ENCODE measurements at regions not wholly inside any gene's neighbourhood (a gene's known extent, or its start where the extent isn't known, plus 50 kb on each side); places are given as distances from the start of the nearest gene placed in this dataset.

- H3K36me3 Mint-ChIP-seq, result no peaks in the 10 kb centered on the region
- H3K27me3 Mint-ChIP-seq, result no peaks in the 10 kb centered on the region
- no peak overlapping the region for H3K4me3 Mint-ChIP-seq
- no peak overlapping the region for H3K27ac Mint-ChIP-seq
- DNase-seq, result no peak
- no peak for ATAC-seq (replicated peaks)
- H3K4me1 Mint-ChIP-seq, result no peaks in the 10 kb centered on the region
- H3K9me3 Mint-ChIP-seq, result peaks cover 2 to 14% of the 10 kb centered on the region in 2 donors
Observed at GRCh38 chr1:104905322-104905721, 1155.6 kb downstream of the AMY1C start.

- Mint-ChIP-seq H3K27me3 (no peaks in the 10 kb centered on the region), H3K36me3 (no peaks in the 10 kb centered on the region), H3K4me3 (no peak overlapping the region), H3K27ac (no peak overlapping the region), H3K9me3 (peaks cover 2 to 15% of the 10 kb centered on the region in 2 donors), H3K4me1 (no peaks in the 10 kb centered on the region)
- ATAC-seq (replicated peaks) (no peak), DNase-seq (no peak)
Observed at GRCh38 chr1:104906141-104906540, 1156.4 kb downstream of the AMY1C start.

- no peak for DNase-seq
- no peak overlapping the region for H3K4me3 Mint-ChIP-seq
- ATAC-seq (replicated peaks), result no peak
- no peak overlapping the region for H3K27ac Mint-ChIP-seq
- H3K9me3 Mint-ChIP-seq, result peaks cover 0 to 1% of the 10 kb centered on the region in 2 donors
- H3K36me3 Mint-ChIP-seq, result no peaks in the 10 kb centered on the region
- H3K27me3 Mint-ChIP-seq, result no peaks in the 10 kb centered on the region
- no peaks in the 10 kb centered on the region for H3K4me1 Mint-ChIP-seq
Observed at GRCh38 chr1:104919188-104919587, 1169.5 kb downstream of the AMY1C start.

- no peak for DNase-seq
- Mint-ChIP-seq H3K9me3 (peaks cover 1 to 2% of the 10 kb centered on the region in 2 donors), H3K4me1 (no peaks in the 10 kb centered on the region), H3K36me3 (no peaks in the 10 kb centered on the region), H3K27ac (no peak overlapping the region), H3K27me3 (no peaks in the 10 kb centered on the region), H3K4me3 (no peak overlapping the region)
- no peak for ATAC-seq (replicated peaks)
Observed at GRCh38 chr1:104921525-104921924, 1171.8 kb downstream of the AMY1C start.

- no peak overlapping the region for H3K27ac Mint-ChIP-seq
- no peak for DNase-seq
- H3K9me3 Mint-ChIP-seq, result peaks cover 2 to 3% of the 10 kb centered on the region in 2 donors
- no peaks in the 10 kb centered on the region for H3K27me3 Mint-ChIP-seq
- no peak overlapping the region for H3K4me3 Mint-ChIP-seq
- H3K36me3 Mint-ChIP-seq, result no peaks in the 10 kb centered on the region
- H3K4me1 Mint-ChIP-seq, result no peaks in the 10 kb centered on the region
- no peak for ATAC-seq (replicated peaks)
Observed at GRCh38 chr1:104923075-104923474, 1173.4 kb downstream of the AMY1C start.

GRCh38 chr1:104929280-104929679, 1179.6 kb downstream of the AMY1C start:
- Mint-ChIP-seq H3K36me3 (no peaks in the 10 kb centered on the region), H3K27ac (no peak overlapping the region), H3K4me1 (peaks cover 10 to 13% of the 10 kb centered on the region in 2 donors), H3K9me3 (peaks cover 2 to 3% of the 10 kb centered on the region in 2 donors), H3K27me3 (no peaks in the 10 kb centered on the region), H3K4me3 (no peak overlapping the region)
- no peak for ATAC-seq (replicated peaks)
- no peak for DNase-seq

- ATAC-seq (replicated peaks) (peak; percentile 67 to 76), DNase-seq (peak; percentile 14)
- Mint-ChIP-seq H3K9me3 (peaks cover 0 to 3% of the 10 kb centered on the region in 2 donors), H3K4me3 (no peak overlapping the region), H3K27me3 (no peaks in the 10 kb centered on the region), H3K4me1 (peaks cover 10 to 13% of the 10 kb centered on the region in 2 donors), H3K27ac (peak overlapping the region; percentile 65), H3K36me3 (no peaks in the 10 kb centered on the region)
Observed at GRCh38 chr1:104932030-104932915, 1182.6 kb downstream of the AMY1C start.

- peaks cover 10 to 13% of the 10 kb centered on the region in 2 donors for H3K4me1 Mint-ChIP-seq
- DNase-seq (no peak), ATAC-seq (replicated peaks) (peak; percentile 29 to 53)
- peaks cover 0 to 3% of the 10 kb centered on the region in 2 donors for H3K9me3 Mint-ChIP-seq
- H3K4me3 Mint-ChIP-seq, result no peak overlapping the region
- H3K27ac Mint-ChIP-seq, result no peak overlapping the region
- no peaks in the 10 kb centered on the region for H3K27me3 Mint-ChIP-seq
- no peaks in the 10 kb centered on the region for H3K36me3 Mint-ChIP-seq
Observed at GRCh38 chr1:104932949-104933679, 1183.4 kb downstream of the AMY1C start.

- no peak for ATAC-seq (replicated peaks)
- H3K4me1 Mint-ChIP-seq, result peaks cover 10 to 13% of the 10 kb centered on the region in 2 donors
- H3K27ac Mint-ChIP-seq, result no peak overlapping the region
Observed at GRCh38 chr1:104933846-104934245, 1184.1 kb downstream of the AMY1C start.

GRCh38 chr1:104945406-104945805, 1195.7 kb downstream of the AMY1C start:
- ATAC-seq (replicated peaks), result no peak
- H3K27me3 Mint-ChIP-seq, result no peaks in the 10 kb centered on the region
- no peak overlapping the region for H3K27ac Mint-ChIP-seq
- peaks cover 0 to 3% of the 10 kb centered on the region in 2 donors for H3K36me3 Mint-ChIP-seq
- peaks cover 4% of the 10 kb centered on the region in 2 donors for H3K9me3 Mint-ChIP-seq
- H3K4me1 Mint-ChIP-seq, result no peaks in the 10 kb centered on the region
- no peak for DNase-seq
- H3K4me3 Mint-ChIP-seq, result no peak overlapping the region

More at GRCh38 chr1:104933846-104934245, 1184.1 kb downstream of the AMY1C start:
- Mint-ChIP-seq H3K4me3 (no peak overlapping the region), H3K9me3 (peaks cover 0 to 4% of the 10 kb centered on the region in 2 donors), H3K27me3 (no peaks in the 10 kb centered on the region), H3K36me3 (no peaks in the 10 kb centered on the region)
- DNase-seq, result no peak

GRCh38 chr1:104946558-104947210, 1197.0 kb downstream of the AMY1C start:
- Mint-ChIP-seq H3K9me3 (peaks cover 4% of the 10 kb centered on the region in 2 donors), H3K27ac (no peak overlapping the region)
- ATAC-seq (replicated peaks), result no peak

GRCh38 chr1:104953555-104953954, 1203.9 kb downstream of the AMY1C start:
- DNase-seq (no peak), ATAC-seq (replicated peaks) (no peak)

More at GRCh38 chr1:104946558-104947210, 1197.0 kb downstream of the AMY1C start:
- H3K4me1 Mint-ChIP-seq, result no peaks in the 10 kb centered on the region
- peaks cover 0 to 3% of the 10 kb centered on the region in 2 donors for H3K36me3 Mint-ChIP-seq
- H3K27me3 Mint-ChIP-seq, result no peaks in the 10 kb centered on the region
- no peak overlapping the region for H3K4me3 Mint-ChIP-seq
- no peak for DNase-seq

GRCh38 chr1:104973516-104973915, 1223.8 kb downstream of the AMY1C start:
- no peak for DNase-seq
- ATAC-seq (replicated peaks), result no peak
- H3K4me1 Mint-ChIP-seq, result no peaks in the 10 kb centered on the region
- no peak overlapping the region for H3K4me3 Mint-ChIP-seq
- H3K36me3 Mint-ChIP-seq, result no peaks in the 10 kb centered on the region
- no peaks in the 10 kb centered on the region for H3K27me3 Mint-ChIP-seq
- no peak overlapping the region for H3K27ac Mint-ChIP-seq
- peaks cover 0 to 2% of the 10 kb centered on the region in 2 donors for H3K9me3 Mint-ChIP-seq

More at GRCh38 chr1:104953555-104953954, 1203.9 kb downstream of the AMY1C start:
- no peak overlapping the region for H3K27ac Mint-ChIP-seq
- H3K36me3 Mint-ChIP-seq, result peaks cover 0 to under 1% of the 10 kb centered on the region in 2 donors
- H3K9me3 Mint-ChIP-seq, result peaks cover under 1 to 1% of the 10 kb centered on the region in 2 donors
- H3K4me3 Mint-ChIP-seq, result no peak overlapping the region
- H3K4me1 Mint-ChIP-seq, result no peaks in the 10 kb centered on the region
- H3K27me3 Mint-ChIP-seq, result no peaks in the 10 kb centered on the region

GRCh38 chr1:104979651-104980050, 1230.0 kb downstream of the AMY1C start:
- H3K4me1 Mint-ChIP-seq, result no peaks in the 10 kb centered on the region
- H3K27me3 Mint-ChIP-seq, result no peaks in the 10 kb centered on the region
- H3K27ac Mint-ChIP-seq, result no peak overlapping the region
- peaks cover 2 to 3% of the 10 kb centered on the region in 2 donors for H3K9me3 Mint-ChIP-seq
- DNase-seq, result no peak
- no peak overlapping the region for H3K4me3 Mint-ChIP-seq
- ATAC-seq (replicated peaks), result no peak
- no peaks in the 10 kb centered on the region for H3K36me3 Mint-ChIP-seq

Data from stimulated activated naive B cell treated with anti-CD40 and anti-IgM and Interleukin-4, amounts not matched to agents 10 μg/mL and 1 μg/mL and 100 μg/mL, for 72 hours (primary cell).